ENCODE measurements at regions not wholly inside any gene's neighbourhood (a gene's known extent, or its start where the extent isn't known, plus 50 kb on each side); places are given as distances from the start of the nearest gene placed in this dataset.

GRCh38 chr6:106894978-106895702, 79.4 kb downstream of the CD24 start (continued):
- no peak for TF ChIP-seq ZNF449 (CRISPR knock-in tag; IDR thresholded peaks at IDR 0.05)
- no peak for TF ChIP-seq ZNF124 (CRISPR knock-in tag; IDR thresholded peaks at IDR 0.05)
- peak; percentile 63 for TF ChIP-seq CBFA2T2 (conservative IDR thresholded peaks at IDR 0.05)
- TF ChIP-seq, protein P1, sequence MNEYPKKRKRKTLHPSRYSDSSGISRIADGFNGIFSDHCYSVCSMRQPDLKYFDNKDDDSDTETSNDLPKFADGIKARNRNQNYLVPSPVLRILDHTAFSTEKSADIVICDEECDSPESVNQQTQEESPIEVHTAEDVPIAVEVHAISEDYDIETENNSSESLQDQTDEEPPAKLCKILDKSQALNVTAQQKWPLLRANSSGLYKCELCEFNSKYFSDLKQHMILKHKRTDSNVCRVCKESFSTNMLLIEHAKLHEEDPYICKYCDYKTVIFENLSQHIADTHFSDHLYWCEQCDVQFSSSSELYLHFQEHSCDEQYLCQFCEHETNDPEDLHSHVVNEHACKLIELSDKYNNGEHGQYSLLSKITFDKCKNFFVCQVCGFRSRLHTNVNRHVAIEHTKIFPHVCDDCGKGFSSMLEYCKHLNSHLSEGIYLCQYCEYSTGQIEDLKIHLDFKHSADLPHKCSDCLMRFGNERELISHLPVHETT (CRISPR knock-in tag; conservative IDR thresholded peaks at IDR 0.05 in 1 of 2, IDR thresholded peaks at IDR 0.05 in 1 of 2) = peak in 1 of 2 experiments; percentile 49; a peak in 1 of 4 replicates
- TF ChIP-seq ZNF707 (CRISPR knock-in tag; conservative IDR thresholded peaks at IDR 0.05) = no peak
- TF ChIP-seq SMARCE1 (IDR thresholded peaks at IDR 0.05) = peak; percentile 41; the same call in 1 of the 2 replicates
- peak; percentile 66; the same call in 1 of the 2 replicates for TF ChIP-seq SMARCA4 (IDR thresholded peaks at IDR 0.05)
- TF ChIP-seq SOX6 (IDR thresholded peaks at IDR 0.05) = peak; percentile 88
- peak; percentile 73; the same call in 1 of the 2 replicates for TF ChIP-seq ZNF592 (IDR thresholded peaks at IDR 0.05)
- TF ChIP-seq, protein P2, sequence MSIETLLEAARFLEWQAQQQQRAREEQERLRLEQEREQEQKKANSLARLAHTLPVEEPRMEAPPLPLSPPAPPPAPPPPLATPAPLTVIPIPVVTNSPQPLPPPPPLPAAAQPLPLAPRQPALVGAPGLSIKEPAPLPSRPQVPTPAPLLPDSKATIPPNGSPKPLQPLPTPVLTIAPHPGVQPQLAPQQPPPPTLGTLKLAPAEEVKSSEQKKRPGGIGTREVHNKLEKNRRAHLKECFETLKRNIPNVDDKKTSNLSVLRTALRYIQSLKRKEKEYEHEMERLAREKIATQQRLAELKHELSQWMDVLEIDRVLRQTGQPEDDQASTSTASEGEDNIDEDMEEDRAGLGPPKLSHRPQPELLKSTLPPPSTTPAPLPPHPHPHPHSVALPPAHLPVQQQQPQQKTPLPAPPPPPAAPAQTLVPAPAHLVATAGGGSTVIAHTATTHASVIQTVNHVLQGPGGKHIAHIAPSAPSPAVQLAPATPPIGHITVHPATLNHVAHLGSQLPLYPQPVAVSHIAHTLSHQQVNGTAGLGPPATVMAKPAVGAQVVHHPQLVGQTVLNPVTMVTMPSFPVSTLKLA (conservative IDR thresholded peaks at IDR 0.05) = 0 out of 4 replicates have a peak, but pooled peaks of 1 of the 2 experiments have one; percentile 60
- TF ChIP-seq ZC3H11A (IDR thresholded peaks at IDR 0.05; ENCODE audit: low read depth, low read length) = no peak
- no peak for TF ChIP-seq KAT7 (CRISPR knock-in tag; IDR thresholded peaks at IDR 0.05; ENCODE audit: borderline replicate concordance)
- TF ChIP-seq FOXJ3 (CRISPR knock-in tag; IDR thresholded peaks at IDR 0.05) = peak; percentile 85
- TF ChIP-seq TEAD4 (IDR thresholded peaks at IDR 0.05; ENCODE audit: low read length) = peak; percentile 78
- no peak for TF ChIP-seq TEAD4 (CRISPR knock-in tag; IDR thresholded peaks at IDR 0.05; ENCODE audit: borderline replicate concordance)
- peak; percentile 48; the same call in 1 of the 2 replicates for TF ChIP-seq EHMT2 (IDR thresholded peaks at IDR 0.05)
- TF ChIP-seq JUN (IDR thresholded peaks at IDR 0.05; ENCODE audit: borderline replicate concordance, low read depth, low read length) = peak; percentile 97
- no peak for TF ChIP-seq JUN (CRISPR knock-in tag; IDR thresholded peaks at IDR 0.05; ENCODE audit: borderline replicate concordance)
- TF ChIP-seq FOS (IDR thresholded peaks at IDR 0.05; ENCODE audit: extremely low read depth, insufficient read length) = peak; percentile 73
- no peak for TF ChIP-seq ZNF316 (IDR thresholded peaks at IDR 0.05)

Measured in K562 (cell line).